A549 (cell line): ENCODE measurements at regions not wholly inside any gene's neighbourhood (a gene's known extent, or its start where the extent isn't known, plus 50 kb on each side); places are given as distances from the start of the nearest gene placed in this dataset.

Experiments
- POLR2A ChIP-seq: IDR thresholded peaks from 2 replicates; pipeline ENCODE4 v1.6.1; 2012; ENCODE audit warnings: mild to moderate bottlenecking, low read length
- REST ChIP-seq: fragments of 200-600 bp; sonication (generic); IDR thresholded peaks from 2 replicates; pipeline ENCODE4 v1.6.1; 2016; ENCODE audit warnings: antibody characterized with exemption, mild to moderate bottlenecking, moderate library complexity
- USF2 ChIP-seq: fragments of 450-650 bp; IDR thresholded peaks from 2 replicates; pipeline ENCODE4 v1.6.1; 2014; ENCODE audit warnings: antibody characterized with exemption
- ZSCAN20 ChIP-seq: fragments of 250-450 bp; sonication (Bioruptor Pico); IDR thresholded peaks from 2 replicates; pipeline ENCODE4 v1.8.0; 2022; ENCODE audit warnings: mild to moderate bottlenecking, moderate library complexity
- TF ChIP-seq, protein P1 (sequence below): fragments of >200 bp; sonication (Bioruptor Twin); formaldehyde crosslinking; IDR thresholded peaks from 3 replicates; pipeline ENCODE4 v1.5.1; 2016

DNA sequence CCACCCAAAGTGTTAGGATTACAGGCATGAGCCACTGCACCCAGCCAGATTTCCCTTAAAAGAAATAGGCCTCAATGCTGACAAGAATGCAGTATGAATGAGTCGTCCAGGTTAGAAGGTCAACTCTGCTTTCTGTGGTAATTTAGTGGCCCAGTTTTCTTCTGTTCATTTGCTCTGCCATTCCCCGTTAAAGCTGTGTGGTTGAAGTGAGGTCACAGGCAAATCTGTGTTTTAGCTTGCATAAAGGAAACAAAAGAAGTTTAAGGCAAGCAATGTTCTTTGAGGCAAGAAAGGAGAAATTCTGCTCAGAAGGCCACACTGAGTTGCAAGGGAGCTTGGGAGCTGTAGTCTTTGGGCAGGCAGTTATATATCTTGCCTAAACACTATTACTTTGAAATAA, 176.8 kb downstream of the LARP7 start:
- no peak for TF ChIP-seq REST
- TF ChIP-seq POLR2A: no peak
- no peak for TF ChIP-seq ZSCAN20
- no peak for TF ChIP-seq USF2
- TF ChIP-seq, protein P1, sequence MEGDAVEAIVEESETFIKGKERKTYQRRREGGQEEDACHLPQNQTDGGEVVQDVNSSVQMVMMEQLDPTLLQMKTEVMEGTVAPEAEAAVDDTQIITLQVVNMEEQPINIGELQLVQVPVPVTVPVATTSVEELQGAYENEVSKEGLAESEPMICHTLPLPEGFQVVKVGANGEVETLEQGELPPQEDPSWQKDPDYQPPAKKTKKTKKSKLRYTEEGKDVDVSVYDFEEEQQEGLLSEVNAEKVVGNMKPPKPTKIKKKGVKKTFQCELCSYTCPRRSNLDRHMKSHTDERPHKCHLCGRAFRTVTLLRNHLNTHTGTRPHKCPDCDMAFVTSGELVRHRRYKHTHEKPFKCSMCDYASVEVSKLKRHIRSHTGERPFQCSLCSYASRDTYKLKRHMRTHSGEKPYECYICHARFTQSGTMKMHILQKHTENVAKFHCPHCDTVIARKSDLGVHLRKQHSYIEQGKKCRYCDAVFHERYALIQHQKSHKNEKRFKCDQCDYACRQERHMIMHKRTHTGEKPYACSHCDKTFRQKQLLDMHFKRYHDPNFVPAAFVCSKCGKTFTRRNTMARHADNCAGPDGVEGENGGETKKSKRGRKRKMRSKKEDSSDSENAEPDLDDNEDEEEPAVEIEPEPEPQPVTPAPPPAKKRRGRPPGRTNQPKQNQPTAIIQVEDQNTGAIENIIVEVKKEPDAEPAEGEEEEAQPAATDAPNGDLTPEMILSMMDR: no peak
